ENCODE measurements at regions not wholly inside any gene's neighbourhood (a gene's known extent, or its start where the extent isn't known, plus 50 kb on each side); places are given as distances from the start of the nearest gene placed in this dataset.
"Not testable (repeated sequence)": the region's sequence is repeated elsewhere in the genome, so short reads cannot be mapped to it uniquely, and the experiment has no call there.

- DNase-seq, result not testable (repeated sequence)
Measured at GRCh38 chr7:49100908-49101740, 176.8 kb downstream of the CDC14C start.

DNA sequence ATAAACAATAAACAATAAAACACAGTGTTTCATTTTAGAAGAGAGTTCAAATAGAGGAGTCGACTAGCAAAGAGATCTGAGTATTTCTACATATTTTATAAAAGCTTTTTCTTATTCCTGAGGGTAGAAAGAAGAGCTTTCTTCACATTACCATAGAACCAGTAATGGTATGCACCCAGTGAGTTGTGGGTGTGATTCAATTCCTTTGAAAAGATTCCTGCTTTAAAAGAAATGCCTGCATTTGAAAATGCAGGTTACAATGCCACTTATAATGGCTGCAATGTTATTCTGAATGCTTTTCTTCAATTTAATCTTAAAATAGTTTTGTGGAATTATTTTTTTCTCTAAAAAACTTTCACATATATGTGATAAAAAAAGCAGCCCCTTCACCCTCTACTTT is 178.1 kb downstream of the CDC14C start:
- no peak for DNase-seq

DNA sequence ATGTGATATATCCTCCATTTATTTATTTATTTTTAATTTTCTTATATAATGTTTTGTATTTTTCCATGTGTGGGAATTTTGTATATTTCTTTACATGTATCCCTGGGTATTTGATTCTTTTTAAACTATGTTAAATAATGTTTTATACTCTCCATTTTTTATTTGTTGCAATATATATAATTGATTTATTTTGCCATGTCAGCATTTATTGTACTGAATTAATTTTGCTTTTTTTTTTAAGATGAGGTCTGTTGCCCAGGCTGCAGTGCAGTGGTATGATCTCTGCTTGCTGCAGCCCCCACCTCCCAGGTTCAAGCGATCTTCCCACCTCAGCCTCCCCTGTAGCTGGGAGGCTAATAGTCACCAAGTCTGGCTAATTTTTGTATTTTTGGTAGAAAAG is 187.4 kb downstream of the CDC14C start:
- DNase-seq, result no peak

DNA sequence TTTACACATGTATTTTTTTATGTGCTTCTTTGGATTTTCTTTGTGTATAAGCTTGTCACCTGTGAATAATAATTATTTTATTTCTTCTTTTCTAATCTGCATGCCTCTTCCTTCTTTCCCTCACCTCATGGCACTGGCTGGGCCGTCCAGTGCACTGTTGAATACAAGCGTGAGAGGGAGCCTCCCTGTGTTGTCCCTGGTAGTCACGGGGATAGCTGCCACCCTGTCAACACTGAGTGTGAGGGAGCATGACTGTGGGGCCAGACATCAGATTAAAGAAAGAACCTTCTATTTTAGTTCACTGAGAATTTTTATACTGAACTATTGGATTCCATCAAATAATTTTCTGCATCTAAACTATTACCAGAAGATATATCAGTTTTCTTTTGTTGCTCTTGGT is 187.9 kb downstream of the CDC14C start:
- no peak for DNase-seq

GRCh38 chr7:49112647-49113046 is 188.3 kb downstream of the CDC14C start:
- no peak for DNase-seq

DNA sequence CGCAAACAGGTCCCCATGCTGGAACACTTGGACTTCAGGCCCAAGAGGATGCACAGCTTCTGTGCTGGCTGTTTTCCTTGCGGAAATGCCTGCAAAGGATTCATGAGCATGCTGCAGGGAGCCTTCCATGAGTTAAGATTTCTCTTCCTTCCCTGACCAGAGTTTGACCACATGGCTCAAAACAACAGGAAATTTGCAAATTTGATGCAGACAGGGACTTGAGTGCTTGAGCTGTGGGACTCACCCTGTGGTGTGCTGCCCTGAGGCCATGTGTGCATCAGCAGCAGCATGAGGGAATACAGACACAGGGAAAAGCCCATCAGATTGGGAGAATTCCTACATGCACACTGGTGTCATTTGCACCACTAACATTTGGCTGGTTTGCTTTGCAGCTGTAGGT is 195.4 kb downstream of the CDC14C start:
- DNase-seq, result no peak

- DNase-seq, result no peak
Measured at GRCh38 chr7:49125246-49125645, 200.9 kb downstream of the CDC14C start.

GRCh38 chr7:49127359-49127913 is 203.1 kb downstream of the CDC14C start:
- no peak for DNase-seq

- DNase-seq, result no peak
Measured at GRCh38 chr7:49137978-49138377, 213.6 kb downstream of the CDC14C start.

- DNase-seq, result no peak
Measured at GRCh38 chr7:49150486-49150885, 226.1 kb downstream of the CDC14C start.

- no peak for DNase-seq
Measured at GRCh38 chr7:49151146-49151545, 226.8 kb downstream of the CDC14C start.

- no peak for DNase-seq
Measured at GRCh38 chr7:49158321-49158720, 234.0 kb downstream of the CDC14C start.

DNA sequence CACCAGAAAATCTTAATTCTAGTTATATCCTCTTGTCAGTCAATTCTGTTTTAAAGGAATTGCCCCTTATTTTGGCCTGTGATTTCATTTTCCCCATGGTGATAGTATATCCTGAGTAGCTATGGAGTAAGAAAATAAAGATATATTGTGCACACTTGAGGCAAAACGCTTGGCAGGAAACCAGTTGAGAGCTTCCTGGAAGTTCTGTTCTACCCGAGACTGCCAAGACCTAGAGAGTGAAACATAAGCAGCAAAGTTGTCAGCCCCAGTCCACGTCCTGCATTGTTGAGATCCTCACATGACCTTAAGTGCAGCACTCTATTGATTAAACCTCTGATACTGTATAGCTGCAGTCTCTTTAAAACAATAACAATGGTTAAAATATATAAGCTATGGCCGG is 235.2 kb downstream of the CDC14C start:
- no peak for DNase-seq

DNA sequence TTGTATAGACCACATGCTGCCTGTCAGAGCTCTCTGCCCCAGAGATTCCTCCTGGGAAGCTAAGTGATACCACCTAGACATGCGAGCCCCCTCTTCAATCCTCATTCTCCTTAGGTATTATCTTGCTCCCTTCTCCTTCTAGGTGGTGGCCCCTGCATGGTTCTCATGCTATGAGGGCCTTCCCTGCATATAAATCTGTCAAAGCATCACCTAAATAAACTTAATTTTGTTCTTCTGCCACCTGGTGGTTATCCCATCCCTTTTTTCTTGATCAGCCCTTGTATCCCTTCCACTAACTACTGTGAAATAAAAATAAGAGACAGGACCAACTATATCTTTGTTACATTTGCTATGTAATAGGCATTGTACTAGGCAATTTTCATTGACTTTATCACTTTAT is 242.1 kb downstream of the CDC14C start:
- DNase-seq, result no peak

DNA sequence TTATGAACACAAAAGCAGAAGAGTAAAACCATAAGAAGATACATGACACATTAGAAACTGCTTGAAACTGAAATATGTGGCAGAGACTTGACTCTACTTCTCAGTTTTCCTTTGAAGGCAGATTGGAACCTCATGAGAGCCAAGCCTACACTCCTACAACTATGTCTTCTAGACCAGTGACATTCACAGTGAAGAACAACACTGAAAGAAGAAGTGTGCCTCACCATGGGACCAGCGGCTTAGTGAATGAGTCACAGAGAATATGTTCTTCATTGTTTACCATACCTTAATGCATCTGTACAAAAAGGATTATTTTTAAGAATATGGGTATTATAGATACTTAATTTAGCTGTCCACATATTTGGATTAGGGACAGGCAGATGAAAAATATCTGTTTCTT is 248.3 kb downstream of the CDC14C start:
- DNase-seq, result no peak

GRCh38 chr7:49174396-49174795 is 250.0 kb downstream of the CDC14C start:
- no peak for DNase-seq

GRCh38 chr7:49187543-49188268 is 263.4 kb downstream of the CDC14C start:
- DNase-seq, result no peak

DNA sequence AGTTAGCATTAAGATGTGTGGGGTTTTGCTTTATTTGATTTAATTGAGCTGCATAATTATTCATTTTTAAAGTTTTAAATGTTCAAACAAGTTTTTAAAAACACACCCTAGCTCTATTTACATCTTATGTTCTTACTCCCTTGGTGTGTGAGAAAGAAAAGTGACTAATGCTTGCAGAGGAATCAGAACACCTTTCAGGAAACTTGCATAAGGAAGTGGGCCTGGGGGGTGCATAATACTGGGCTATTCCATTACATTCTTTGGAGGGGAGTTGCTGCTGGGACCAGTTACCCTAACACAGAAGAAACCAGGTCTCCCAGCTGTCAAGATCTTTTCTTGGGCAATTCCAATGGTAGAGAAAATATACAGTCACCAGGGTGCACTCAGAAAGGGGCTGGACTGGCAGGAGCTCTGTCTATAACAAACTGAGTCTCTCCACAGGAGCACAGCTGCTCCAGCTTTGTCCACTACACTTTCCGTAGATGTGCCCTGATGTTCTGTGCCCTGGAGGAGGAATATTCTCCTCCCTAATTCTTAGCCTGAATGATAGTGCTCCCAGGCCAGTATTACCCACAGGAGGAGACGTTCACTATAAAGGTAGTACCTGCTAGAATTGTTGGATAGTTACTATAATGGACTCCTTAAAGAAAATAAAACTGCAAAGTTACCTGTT is 304.2 kb downstream of the CDC14C start:
- DNase-seq, result no peak

- no peak for DNase-seq
Measured at GRCh38 chr7:49229246-49229645, 304.9 kb downstream of the CDC14C start.

DNA sequence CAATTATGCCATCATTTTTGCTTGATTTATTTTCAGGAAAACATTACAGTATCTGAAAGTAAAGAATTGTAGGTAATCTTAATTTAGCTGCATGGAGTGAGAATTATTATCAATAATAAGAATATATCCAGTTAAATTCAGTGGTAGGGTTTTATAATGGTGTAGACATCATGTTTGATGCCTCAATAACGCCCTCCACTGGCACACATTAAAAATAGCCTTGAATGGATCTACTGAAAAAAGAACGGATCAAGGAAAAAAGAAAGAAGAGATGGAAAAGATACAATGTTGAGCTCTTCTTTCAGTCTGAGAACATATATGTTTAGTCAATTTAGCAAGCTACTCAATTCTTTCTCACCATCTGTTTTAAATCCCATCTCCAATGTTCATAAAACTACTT is 319.2 kb downstream of the CDC14C start:
- no peak for DNase-seq

- DNase-seq, result no peak
Measured at GRCh38 chr7:49244543-49244942, 320.2 kb downstream of the CDC14C start.

- no peak for DNase-seq
Measured at GRCh38 chr7:49245062-49245461, 320.7 kb downstream of the CDC14C start.

DNA sequence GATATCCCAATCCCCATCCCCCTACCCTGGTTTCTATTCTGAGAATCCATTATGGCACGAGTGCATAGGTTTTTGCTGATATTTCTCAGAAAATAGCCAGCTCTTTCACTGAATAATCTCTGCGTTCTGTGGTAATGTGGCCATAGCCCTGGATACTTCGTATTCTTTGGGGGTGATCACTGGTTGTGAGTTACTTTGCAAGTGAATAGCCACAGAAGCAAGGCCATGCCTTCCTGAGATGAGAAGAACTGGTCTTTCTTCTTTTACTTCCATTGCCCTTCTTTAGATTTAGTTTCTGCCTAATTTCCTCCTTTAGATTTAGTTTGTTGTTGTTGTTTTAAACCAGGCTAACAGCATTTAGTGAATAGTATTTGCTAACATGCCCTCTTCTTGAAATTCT is 323.4 kb downstream of the CDC14C start:
- no peak for DNase-seq

DNA sequence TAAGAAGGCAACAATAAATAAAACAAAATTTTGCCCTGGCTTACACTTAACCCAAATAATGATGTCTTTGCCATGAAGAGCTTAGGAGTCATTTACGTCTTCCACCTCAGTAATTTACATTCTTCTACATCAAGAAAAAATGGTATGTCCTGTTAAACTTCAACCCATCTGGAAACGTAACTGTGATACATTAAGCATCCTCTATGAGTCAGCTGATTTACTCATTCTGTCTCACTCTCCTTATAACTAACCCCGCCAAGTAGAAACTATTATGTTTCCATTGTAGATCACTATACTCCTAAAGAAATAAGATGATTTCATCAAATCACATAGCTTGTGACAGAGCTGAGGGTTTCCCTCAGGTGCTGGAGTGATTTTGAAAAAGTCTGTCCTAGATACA is 330.7 kb downstream of the CDC14C start:
- DNase-seq, result no peak

Data from hippocampal formation (tissue), 2 donors.